Stimulated activated CD8-positive, alpha-beta memory T cell treated with anti-CD3 and anti-CD28 coated beads, Interleukin-4, amount 100 ng/mL, for 1 hour (primary cell): ENCODE measurements at regions not wholly inside any gene's neighbourhood (a gene's known extent, or its start where the extent isn't known, plus 50 kb on each side); places are given as distances from the start of the nearest gene placed in this dataset.
"Not testable (repeated sequence)": the region's sequence is repeated elsewhere in the genome, so short reads cannot be mapped to it uniquely, and the experiment has no call there.

Experiments used
- DNase-seq, 2 donors: peaks; one replicate each; pipeline ENCODE4 v3.0.0-alpha.2; 2020; ENCODE audit warnings: low read depth in 2 of 2, low spot score in 1 of 2

DNA sequence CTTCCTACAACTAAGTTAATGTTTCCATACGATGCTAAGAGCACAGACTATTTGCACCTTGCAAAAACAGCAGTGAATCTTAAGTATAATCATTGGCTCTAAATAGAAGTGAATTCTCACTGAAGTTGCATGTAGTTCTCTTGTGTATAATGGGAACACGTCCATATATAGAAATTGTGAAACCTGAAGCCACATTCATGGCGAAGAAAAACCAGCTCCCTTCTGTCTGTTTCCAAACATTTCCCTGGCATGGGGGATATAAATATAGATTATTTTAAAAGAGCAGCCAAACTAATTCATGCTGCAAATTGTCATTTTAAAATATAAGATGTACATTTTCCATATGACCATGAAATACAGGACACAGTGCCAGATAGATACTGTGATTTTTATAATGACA, 71.1 kb downstream of the TRAM1L1 start:
- DNase-seq: no peak

DNA sequence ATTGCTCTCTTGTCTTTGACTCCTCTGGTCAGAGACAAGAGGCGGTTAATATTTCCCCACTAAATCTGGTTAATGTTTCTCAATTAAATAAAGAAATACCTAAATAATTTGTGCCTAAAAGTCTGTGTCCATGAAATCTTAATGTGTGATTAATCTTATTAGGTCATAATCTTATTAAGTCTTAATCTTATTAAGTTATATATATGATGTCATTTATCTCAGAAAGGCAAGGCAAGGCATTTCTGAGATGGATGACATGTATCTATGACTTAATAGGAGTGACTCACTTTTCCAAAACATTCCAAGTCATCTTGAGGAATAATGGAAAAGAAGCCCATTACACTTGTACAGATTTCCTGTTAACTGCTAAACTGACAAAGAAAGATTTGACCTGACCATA, 74.7 kb downstream of the TRAM1L1 start:
- no peak for DNase-seq

DNA sequence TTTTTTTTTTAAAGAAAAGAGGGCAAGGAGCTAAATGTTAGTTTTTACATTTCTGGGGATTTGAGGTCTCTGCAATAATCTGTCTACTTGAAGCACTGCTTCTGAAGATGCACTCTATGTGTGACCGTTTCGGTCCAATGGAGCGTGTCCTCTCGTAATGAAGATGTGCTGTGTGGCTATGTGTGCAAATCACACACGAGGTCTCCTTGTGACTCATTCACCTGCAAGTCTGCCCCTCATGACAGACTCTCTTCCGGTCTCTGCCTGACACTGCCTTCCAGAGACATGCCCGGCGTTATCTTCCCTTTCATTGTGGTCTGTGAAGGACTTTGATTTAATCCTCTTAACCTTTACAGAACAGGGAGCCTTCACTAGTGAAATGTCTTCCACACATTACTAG, 84.3 kb downstream of the TRAM1L1 start:
- no peak for DNase-seq

DNA sequence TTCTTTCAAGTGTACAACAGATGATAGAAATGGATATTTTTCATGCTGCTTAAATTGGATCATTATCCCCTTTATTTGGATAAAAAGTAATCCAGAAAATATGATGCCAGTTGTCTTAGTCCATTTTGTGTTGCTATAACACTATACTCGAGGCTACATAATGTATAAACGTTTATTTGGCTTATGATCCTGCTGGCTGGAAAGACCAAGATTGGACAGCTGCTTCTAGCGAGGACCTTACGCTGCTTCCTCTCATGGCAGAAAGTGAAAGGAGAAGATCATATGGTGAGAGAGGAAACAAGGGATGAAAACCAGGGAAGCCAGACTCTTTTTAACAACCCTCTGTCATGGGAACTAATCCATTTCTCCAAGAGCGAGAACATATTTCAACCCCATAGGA, 102.7 kb downstream of the TRAM1L1 start:
- DNase-seq: no peak

DNA sequence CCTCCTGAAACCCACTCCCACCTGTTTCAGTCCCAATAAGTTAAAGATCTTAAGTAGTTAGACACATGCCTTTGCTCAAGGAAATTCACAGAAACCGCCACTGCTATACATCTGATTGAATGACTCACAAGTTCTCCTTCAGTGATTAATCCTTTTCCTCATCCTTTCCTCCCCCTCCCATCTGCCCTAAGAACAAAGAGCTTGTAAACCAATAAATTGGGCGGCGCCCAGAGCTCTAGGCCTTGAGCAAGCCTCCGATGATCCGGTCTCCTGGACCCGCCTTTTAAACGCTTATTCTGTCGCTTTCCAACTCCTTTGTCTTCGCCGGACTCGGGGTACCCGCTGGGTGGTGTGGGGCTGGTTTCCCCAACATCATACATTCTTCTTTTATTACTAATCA, 104.9 kb downstream of the TRAM1L1 start:
- DNase-seq: not testable (repeated sequence)

DNA sequence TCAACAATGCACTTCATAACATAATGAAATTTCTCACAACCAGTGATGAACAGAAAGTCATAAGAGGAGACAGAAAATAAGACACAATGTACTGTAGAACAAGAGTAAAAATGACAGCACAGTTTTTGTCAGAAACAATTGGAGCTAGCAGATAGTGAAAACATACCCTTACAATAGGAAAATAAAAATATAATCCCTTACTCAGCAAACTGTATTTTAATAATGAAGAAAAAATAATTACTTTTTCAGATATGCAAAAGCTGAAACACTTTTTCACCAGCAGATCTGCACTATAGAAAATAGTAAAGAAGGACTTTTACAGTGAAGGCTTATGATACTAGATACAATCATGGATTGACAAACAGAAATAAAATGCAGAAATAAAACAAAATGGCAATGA, 126.3 kb downstream of the TRAM1L1 start:
- DNase-seq: no peak

DNA sequence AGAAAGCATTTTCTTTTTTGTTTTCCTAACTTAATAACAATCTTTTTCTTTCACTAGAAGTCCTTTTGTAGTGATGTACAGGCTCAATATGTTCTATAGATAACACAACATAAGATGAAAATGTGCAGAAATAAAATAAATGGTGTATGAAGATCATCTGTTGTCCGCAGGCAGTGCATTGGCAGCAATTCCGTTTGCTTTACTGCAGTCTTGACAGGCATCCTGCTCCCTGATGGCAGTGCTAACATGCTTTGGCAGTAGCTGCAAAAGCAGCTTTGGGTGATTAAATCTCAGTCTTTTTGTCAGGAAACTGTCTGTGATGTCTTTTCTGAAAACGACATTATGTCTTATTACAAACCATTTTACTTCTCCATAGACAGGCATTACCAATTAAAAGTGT, 131.4 kb downstream of the TRAM1L1 start:
- DNase-seq: no peak

DNA sequence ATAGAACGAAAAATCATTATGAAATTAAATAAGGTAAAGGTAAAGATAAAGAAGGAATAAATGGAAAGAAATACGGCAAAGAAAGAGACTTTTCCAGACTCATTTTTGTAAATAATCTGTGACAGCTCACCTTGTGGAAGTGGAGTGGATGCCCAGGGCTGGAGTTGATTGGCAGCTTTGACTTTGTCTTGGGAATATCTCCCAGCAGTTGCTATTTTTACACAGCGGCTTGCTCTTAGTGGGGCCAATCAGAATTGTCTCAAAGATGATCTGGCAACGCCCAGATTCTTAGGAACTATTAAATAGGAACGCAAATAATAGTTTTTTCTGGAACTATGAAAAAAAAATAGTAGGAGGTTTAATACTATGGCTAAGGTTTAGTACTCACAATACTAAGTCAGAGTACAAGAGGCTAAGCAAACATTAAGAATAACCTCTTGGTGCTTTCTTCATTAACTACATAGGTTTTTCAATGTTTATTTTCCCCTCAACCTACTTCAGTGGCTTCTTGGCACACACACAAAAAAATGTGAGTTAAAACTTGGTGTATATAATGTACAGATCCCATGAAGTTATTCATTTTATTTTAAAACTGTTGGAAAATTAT, 132.7 kb downstream of the TRAM1L1 start:
- no peak for DNase-seq

DNA sequence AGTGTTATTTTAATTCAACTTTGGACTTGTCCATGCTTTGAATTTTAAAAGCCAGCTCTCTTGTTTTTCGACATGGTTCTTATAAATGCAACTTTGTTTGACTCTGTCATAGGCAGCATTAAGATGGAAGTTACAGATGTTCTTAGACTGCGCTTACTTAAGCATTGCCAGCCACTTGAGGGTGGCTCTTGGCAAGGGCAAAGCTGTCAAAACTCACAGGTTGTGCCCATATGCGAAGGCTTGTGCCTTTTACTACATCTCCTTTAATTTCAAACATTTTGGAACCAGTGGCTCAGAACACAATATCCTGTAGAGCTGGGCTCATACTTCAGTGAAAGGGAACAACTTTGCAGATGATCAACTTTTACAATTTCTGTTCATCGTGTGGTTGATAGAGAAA, 135.5 kb downstream of the TRAM1L1 start:
- DNase-seq: no peak

DNA sequence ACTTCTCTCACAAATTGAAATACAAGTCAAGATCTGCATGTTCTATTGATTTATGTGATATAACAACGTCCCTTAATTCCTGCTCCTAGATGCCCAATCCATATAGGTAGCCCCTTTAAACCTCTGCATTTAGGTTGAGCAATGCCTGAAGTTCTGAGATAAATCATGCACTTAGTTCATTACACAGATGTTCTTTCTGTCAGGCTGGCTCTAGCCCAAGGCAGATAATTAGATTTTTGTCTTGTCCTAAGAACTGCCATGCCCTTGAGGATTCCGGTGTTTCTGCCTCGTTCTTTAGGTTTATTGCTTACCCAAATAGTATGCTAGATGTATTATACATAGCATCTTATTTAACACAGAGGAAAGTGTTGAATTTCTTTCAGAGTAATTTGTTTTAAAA, 143.1 kb downstream of the TRAM1L1 start:
- no peak for DNase-seq

DNA sequence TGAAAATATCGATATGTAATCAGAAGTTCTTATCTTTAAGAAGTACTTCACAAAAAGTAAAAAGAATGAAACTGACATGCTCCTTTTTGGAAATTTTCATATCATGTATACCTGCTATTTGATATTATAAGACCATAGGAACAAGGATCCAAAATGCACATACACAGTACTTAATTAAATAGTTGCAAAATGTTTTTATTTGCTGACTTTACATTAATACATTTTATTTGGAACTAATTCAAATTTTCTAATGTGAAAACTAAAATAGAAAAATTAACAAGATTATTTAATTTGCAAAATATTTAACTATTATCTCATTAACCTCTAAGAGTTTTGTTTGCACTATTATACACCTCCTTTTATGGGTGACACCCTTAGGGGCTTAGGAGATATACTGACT, 155.0 kb downstream of the TRAM1L1 start:
- no peak for DNase-seq

DNA sequence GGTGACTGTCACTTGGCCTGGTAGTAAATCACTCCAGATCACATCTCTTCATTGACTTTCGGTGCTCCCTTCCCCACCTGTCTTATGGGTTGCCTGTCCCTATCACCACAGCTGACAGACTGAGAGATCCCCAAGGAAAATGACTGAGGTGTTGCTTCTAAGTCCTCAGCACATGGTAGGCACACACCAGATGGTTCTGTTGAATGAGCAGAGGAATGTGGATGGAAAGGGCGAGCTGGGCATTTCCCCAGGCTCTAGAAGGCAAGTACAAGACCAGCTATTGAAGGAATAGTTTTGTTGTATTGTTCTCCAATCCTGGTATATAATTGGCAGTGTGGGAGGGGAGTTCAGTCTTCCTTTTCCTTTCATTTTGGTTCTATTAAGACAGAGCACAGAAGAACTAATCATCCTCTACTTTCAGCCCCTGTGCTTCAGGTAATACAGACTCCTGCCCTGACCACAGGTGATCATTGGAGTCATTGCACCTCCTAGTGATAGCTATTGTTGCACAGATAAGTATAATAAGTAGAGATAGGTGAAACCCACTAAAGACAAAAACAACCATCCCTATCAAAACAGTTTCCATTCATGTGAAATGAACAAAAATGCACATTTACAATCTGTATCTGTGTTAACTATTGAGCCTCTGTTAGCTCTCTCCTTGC, 158.6 kb downstream of the TRAM1L1 start:
- no peak for DNase-seq

DNA sequence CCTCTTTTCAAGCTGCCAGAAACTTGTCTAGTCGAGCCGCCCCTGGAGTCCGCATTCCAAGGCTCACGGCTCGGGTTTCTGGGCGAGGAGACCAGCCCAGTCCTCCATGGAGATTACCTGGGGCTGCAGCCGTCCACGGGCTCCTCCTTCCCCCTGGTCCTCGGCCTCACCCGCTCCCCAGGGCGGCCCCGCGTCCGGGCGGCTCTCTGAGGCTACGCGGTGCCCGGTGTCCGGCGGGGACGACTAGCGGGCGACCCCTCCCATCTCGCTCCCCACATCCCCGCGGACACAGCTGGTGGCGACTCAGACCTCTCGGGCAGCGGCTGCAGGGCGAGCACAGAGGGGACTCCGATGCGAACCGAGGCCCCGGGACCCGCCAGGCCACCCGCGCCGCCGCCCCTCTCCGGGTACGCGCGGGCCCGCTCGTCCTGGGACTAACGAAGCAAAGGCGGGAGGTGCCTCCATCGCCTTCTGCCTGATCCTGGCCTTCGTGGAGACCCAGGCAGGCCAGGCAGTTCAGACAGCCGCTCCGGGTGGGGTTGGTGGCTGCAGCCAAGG, 159.4 kb downstream of the TRAM1L1 start:
- no peak for DNase-seq

DNA sequence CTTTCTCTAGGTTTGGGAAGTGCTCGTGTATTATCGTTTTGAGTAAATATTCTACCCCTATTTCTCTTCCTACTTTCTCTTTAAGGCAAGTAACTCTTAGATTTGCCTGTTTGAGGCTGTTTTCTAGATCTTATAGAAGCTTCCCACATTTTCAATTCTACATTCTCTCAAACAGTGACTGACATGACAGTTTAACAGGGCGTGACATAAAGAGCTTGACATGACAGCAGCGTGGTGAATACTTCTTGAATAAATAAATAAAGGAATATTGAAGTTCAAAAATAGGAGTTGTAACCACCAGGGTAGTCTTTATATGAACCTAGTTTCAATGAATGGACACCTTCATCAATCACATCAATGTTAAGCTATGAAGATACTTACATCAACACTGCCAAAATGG, 162.0 kb downstream of the TRAM1L1 start:
- DNase-seq: no peak

DNA sequence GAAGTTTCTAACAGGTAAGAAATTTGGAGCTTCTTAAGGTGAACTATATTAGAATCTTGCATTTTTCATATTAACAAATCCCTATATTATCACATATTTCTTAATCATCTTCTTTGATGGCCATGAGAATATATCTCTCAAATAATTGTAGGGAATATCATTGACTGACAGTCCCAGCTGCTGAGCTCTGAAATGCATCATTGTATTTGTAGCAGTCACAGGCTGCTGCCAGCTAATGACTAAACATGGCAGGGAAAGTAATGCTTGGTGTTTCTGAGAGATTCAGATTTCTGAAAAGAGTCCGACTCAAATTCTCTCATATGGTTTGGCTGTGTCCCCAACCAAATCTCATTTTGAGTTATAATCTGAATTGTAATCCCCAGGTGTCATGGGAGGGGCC, 171.9 kb downstream of the TRAM1L1 start:
- no peak for DNase-seq

DNA sequence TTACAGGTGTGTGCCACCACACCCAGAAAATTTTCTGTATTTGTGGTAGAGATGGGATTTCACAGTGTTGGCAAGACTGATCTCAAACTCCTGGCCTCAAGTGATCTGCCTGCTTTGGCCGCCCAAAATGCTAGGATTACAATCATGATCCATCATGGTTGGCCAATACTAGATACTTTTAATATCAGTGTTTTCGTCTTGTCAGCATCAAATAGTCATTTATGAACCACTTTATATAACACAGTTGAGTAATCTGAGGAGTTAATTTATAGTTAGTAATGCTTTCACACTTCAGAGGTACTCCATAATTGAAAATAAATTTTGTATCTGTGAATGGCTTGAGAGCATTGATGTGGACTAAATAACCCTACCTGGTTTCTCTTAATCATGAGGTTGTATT, 178.6 kb downstream of the TRAM1L1 start:
- DNase-seq: no peak

DNA sequence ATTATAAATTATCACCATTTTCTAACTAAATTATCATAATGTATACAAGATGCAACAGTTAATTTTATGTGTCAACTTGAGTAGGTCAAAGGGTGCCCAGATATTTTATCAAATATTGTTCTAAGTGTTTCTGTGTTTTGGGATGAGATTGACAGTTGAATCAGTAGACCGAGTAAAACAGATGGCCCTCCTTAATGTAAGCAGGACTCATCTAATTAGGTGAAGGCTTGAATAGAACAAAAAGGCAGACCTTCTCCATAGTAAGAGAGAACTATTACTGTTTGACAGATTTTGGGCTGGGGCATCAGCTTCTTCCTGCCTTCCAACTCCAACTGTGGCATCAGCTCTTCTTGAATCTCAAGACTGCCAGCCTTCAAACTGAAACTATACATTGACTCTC, 185.8 kb downstream of the TRAM1L1 start:
- DNase-seq: no peak

DNA sequence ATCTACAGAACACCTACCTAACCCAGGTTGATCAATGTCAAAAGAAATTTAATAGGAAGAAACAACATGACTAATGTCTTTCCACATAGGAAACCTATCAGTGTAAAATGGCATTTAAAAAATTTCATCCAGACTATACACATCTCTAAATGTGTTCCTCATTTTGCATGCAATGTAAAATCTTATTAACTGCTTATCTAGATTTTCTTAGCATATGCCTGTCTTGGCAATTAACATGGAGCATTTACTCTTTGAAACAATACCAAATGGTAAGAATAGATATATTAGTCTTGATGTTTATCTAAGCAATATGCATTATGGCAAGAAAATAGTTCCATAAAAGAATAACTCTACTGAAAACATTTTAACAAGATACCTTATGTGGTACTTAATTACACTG, 199.8 kb downstream of the TRAM1L1 start:
- DNase-seq: no peak

DNA sequence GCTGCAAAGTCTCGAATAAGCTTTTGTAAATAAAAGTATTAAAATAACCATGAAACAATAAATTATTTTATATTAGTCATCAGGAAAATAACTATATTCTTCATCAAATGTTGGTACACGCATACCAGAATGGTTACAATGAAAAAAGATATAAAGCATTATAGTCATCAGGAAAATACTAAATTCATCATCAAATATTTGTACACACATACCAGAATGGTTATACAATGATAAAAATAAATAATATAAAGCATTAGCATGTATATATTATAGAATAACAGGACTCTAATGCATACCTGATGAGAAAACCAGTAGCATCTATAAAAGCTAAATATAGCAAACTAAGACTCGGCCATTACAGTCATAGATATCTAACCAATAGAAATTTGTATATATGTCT, 202.9 kb downstream of the TRAM1L1 start:
- DNase-seq: no peak

DNA sequence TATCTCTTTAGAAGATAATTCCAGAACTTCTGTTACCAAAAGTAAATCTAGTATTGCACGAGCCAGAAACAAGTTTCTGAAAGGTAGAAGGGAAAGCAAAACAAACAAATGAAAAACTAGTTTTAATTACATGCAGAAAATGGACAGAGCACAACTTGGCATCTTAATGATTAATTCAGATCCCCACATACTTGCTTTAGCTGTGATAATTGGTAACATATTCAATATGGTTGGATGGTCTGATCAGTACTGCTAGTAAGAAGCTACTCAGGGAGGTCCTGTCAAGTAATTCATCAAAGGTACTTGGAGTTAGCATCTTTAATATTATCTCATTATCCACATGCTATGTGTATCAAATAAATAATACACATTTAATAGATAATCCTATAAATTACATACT, 204.3 kb downstream of the TRAM1L1 start:
- no peak for DNase-seq

DNA sequence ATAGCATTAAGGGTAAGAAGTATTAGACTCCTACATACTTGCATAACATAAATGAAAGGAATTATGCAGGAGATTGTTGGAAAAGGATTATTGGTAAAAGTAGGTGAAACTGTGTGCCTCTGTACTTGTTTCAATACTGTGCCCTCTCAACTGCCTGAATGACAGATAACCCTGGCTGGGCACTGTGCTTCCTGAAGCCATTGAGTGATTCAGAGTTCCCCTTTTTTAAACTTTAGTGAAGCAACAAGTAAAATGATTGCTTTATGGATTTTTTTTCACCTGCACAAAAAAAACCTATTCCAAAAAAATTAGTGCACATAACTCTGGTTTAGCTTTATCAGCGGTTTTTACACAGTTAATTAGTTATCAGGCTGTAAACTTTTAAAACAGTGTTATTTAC, 204.8 kb downstream of the TRAM1L1 start:
- no peak for DNase-seq

DNA sequence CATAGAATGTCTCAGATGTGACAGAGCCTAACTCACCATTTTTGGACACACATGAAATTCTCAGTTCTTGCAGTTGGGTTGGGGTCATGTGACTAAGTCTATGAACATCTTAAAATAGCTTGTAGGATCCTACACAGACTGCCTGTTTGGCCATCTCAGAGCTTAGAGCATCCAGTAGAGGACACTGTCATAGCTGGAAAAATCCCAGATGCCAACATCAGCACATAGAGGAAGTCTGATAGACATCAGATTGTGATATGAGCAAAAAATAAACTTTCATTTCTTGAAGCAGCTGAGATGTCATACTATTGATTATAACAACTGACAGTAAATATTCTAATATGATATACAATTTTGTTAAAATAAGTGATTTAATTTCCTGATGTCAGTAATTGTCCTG, 207.1 kb downstream of the TRAM1L1 start:
- DNase-seq: no peak

DNA sequence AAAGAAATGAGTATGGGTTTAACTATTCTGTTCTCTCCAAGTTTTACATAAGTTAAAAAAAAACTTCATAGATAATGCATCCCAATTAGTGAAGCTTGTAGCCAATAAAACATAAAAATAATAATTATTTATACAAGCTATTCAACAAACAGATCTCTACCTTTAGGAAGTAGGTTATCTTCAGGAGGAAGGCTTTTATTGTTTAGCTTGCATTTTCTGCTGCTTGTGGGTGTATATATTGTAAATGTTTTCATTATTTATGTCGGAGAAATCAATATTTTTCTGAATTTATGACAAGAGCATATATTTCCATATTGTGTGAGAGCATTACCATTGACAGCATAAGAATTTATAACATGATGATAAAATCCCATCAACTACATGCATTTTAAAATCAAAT, 208.3 kb downstream of the TRAM1L1 start:
- DNase-seq: no peak
